Stimulated activated CD8-positive, alpha-beta memory T cell treated with anti-CD3 and anti-CD28 coated beads, Interleukin-7, amount 100 ng/mL, for 1 hour (primary cell): ENCODE measurements at regions not wholly inside any gene's neighbourhood (a gene's known extent, or its start where the extent isn't known, plus 50 kb on each side); places are given as distances from the start of the nearest gene placed in this dataset.

ENCODE experiments used
- DNase-seq, 2 donors: peaks; one replicate each; pipeline ENCODE4 v3.0.0-alpha.2; 2020; ENCODE audit warnings: low read depth in 2 of 2

GRCh38 chr9:32251539-32251938, 132.9 kb upstream of the ACO1 start:
- DNase-seq, result no peak

- DNase-seq, result no peak
Measured at GRCh38 chr9:32253731-32254130, 130.7 kb upstream of the ACO1 start.

GRCh38 chr9:32255026-32255425, 129.4 kb upstream of the ACO1 start:
- DNase-seq, result no peak

DNA sequence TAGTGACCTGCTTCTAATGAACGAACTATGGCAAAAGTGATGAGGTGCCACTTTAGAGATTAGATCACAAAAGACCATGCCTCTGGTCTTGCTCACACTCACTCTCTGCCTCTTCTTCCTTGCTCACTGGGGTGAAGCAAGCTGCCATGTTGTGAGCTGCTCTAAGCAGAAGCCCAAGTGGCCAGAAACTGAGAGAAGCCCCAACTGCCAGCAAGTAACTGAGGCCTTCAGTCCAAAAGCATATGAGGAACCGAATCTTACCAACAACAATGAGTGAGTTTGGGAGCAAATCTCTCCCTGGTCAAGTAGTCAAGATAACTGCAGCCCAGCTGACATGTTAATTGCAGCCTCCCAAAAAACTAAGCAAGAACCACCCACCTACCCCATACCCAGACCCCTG, 126.0 kb upstream of the ACO1 start:
- no peak for DNase-seq

DNA sequence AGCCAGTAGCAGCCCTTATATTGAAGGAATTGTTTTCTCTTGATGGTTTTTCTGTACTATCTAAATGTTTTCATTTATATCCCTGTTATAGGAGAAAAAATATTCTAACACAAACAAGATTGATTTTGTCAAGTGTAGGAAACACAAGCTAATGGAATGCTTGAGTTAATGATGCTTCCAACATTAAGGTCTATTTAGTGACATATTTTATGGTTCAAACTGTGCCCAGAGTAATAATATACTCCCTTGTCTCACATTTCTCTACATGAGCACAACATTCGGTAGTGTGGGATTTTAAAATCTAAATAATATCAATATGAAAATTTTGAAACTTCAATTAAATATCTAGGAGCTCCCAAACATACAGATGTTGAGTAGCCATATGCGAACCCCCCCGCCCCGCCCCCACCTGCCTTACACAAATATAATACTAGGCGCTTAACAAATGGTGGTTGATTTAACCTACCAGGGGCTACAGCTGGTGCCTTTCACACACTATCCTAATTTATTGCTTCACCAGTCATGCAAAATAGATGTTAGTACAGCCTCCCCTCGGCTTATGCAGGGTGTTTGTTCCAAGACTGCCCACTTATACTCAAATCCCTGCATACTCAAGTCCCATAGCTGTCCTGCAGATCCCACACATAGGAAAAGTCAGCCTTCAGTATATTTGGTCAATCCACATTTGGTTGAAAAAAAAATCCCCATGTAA, 124.1 kb upstream of the ACO1 start:
- DNase-seq, result no peak

- no peak for DNase-seq
Measured at GRCh38 chr9:32264170-32264864, 120.1 kb upstream of the ACO1 start.

DNA sequence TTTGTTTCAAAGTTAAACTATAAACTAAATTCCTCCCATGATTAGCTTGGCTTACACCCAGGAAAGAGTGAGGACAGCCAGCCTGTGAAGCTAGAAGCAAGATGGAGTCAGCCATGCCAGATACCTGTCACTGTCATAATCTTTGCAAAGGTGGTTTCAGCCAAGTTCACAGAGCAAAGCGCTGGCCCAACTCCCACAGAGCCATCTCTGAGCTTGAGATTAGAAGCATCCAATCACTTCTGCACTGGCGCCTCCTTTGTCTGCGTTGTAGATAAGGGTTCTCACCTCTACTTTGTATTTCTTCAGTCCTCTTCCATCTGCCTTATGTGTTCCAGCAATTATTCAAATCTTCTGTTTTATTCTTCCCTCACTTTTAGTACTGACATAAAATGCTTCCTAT, 119.4 kb upstream of the ACO1 start:
- no peak for DNase-seq

- DNase-seq, result no peak
Measured at GRCh38 chr9:32278991-32279390, 105.5 kb upstream of the ACO1 start.

- no peak for DNase-seq
Measured at GRCh38 chr9:32289756-32290155, 94.7 kb upstream of the ACO1 start.

GRCh38 chr9:32291370-32291769, 93.1 kb upstream of the ACO1 start:
- no peak for DNase-seq

- DNase-seq, result no peak
Measured at GRCh38 chr9:32292611-32293010, 91.8 kb upstream of the ACO1 start.

GRCh38 chr9:32293091-32293490, 91.4 kb upstream of the ACO1 start:
- DNase-seq, result no peak

DNA sequence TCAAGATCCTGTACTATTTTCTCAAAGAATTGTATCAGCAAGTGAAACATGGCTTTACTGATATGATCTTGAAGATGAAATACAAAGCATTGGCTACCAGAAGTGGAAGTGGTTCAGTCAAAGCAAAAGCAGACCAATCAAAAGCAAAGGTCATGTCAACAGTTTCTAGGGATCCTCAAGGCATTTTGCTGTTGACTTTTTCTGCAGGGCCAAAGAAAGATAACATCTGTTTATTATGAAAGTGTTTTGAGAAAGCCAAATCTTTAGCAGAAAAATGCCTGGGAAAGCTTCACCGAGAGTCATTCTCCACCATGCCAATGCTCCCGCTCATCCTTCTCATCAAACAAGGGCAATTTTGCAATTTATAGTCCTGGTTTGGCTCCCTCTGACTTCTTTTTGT, 90.3 kb upstream of the ACO1 start:
- DNase-seq, result no peak

DNA sequence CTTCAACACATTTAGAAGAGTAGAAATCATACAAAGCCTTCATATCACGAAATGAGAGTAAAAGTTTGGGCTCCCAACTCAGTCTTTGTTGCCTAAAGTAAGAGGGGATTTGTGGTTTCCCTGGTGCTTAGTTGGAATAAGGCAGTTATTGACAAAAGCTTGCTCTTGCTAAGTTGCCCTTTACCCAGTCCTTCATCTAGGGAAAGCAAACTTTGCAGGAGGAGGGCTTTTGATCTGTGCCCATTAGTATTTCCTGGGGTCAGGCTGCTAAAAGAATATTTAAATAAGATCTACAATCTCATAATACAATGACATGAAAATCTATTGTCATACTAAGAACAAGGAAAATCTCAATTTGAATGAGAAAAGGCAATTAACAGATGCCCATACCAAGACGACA, 84.1 kb upstream of the ACO1 start:
- no peak for DNase-seq

DNA sequence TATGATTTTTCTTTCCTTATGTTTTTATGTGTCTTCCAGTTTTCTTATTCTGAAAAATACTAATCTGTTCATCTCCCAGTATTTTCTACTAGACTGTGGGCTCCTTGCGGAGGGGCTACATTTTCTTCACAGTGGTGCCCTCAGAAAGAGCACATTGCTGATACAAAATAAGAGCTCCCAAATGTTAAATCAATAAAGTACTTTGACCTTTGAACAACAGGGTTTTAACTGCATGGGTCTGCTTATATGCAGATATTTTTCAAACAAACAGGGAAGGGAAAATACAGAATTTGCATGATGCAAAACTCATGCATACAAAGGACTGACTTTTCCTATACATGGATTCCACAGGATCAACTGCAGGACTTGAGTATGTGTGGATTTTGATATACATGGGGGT, 79.9 kb upstream of the ACO1 start:
- DNase-seq, result no peak

DNA sequence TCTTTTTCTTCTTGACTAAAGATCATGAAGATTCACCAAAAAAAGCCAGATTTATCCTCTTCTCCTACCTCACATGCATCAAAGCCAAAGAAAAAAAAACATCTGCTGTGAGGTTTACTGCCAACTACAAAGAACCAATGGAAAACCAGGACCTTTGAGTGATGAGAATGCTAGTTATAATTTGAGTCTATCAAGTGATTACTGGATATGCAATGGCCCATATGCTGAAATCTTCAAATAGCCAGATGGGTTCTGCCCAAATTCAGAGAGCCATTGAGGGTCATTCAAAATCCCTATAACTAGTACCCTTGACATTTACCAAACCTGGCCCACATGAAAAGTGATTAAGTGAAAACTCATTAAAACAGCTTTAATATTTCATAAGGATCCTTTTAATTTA, 78.4 kb upstream of the ACO1 start:
- no peak for DNase-seq

DNA sequence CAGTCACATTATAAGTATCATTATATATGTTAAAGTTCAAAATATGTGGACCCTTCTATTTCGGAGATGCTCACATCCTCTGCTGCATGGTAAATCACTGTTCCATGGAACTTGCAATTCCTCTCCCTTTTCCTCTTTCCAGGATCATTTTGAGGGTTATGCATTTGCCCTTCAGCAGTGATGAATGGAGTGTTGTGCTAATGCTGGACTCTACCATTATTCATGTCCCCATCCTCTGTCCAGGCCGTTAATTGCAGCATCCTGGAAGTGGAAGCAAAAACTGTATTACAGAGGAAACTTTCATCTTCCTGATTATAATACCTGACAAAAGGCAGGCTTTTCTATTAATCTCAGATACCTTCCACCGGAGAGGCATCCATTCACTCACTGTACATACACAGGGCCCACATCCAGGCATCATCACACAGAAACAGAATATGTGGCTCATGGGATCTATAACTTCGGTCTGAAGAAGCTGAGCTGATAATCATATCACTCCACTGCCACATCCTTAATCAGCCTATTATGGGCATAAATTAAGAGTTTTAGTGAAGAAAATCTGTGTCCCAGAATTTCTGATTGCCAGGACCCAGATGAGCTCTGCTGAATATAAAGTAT, 65.0 kb upstream of the ACO1 start:
- DNase-seq, result no peak

GRCh38 chr9:32322622-32323021, 61.8 kb upstream of the ACO1 start:
- no peak for DNase-seq

GRCh38 chr9:32326146-32326545, 58.3 kb upstream of the ACO1 start:
- DNase-seq, result no peak

DNA sequence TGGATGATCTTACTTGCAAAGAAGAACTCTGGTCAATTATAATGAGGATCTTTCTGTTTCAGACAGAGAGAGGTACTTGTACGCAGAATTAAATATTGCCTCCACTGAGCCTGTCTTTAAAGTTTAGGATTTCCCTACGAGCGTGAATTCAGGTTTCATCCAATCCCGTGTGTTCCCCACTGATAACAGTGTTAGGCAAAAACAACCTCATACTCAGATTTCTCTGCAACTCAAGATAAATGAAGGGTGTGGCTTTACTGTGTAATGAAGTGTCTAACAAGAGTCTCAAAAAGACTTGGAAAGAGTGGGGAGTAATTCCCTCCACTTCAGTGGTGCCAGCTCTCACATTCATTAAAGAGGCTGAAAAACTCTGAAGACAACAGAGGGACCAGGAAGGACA, 53.2 kb upstream of the ACO1 start:
- no peak for DNase-seq

GRCh38 chr9:32334112-32334511, 50.3 kb upstream of the ACO1 start:
- DNase-seq, result no peak
